ENCODE measurements at regions not wholly inside any gene's neighbourhood (a gene's known extent, or its start where the extent isn't known, plus 50 kb on each side); places are given as distances from the start of the nearest gene placed in this dataset.

GRCh38 chr4:106497271-106497670, 128.7 kb upstream of the GIMD1 start:
- TF ChIP-seq CTCF (tag by site-specific recombination; IDR thresholded peaks at IDR 0.05) (no peak), ZNF214 (tag by site-specific recombination; IDR thresholded peaks at IDR 0.05; ENCODE audit: borderline replicate concordance) (no peak), ZNF341 (tag by site-specific recombination; IDR thresholded peaks at IDR 0.05; ENCODE audit: low read depth) (no peak), ZBTB11 (tag by site-specific recombination; conservative IDR thresholded peaks at IDR 0.05; ENCODE audit: low read depth) (no peak), ZNF274 (IDR thresholded peaks at IDR 0.05; ENCODE audit: low read length) (no peak), ZNF274 (tag by site-specific recombination; IDR thresholded peaks at IDR 0.05; ENCODE audit: borderline replicate concordance) (no peak), ZNF24 (tag by site-specific recombination; IDR thresholded peaks at IDR 0.05) (no peak), ZBTB21 (tag by site-specific recombination; IDR thresholded peaks at IDR 0.05) (no peak), ZNF629 (tag by site-specific recombination; IDR thresholded peaks at IDR 0.05) (no peak), OSR2 (tag by site-specific recombination; IDR thresholded peaks at IDR 0.05) (no peak), ZNF548 (tag by site-specific recombination; IDR thresholded peaks at IDR 0.05) (no peak), ZNF658 (tag by site-specific recombination; IDR thresholded peaks at IDR 0.05) (no peak), GLI4 (tag by site-specific recombination; IDR thresholded peaks at IDR 0.05) (no peak)
